Stimulated activated CD8-positive, alpha-beta memory T cell treated with anti-CD3 and anti-CD28 coated beads, Interleukin-7, amount 100 ng/mL, for 48 hours (primary cell): ENCODE measurements at regions not wholly inside any gene's neighbourhood (a gene's known extent, or its start where the extent isn't known, plus 50 kb on each side); places are given as distances from the start of the nearest gene placed in this dataset.
"Not testable (repeated sequence)": the region's sequence is repeated elsewhere in the genome, so short reads cannot be mapped to it uniquely, and the experiment has no call there.

Experiments
- DNase-seq, 2 donors: peaks; one replicate each; pipeline ENCODE4 v3.0.0-alpha.2; 2020; ENCODE audit warnings: low read depth in 1 of 2; ENCODE audit errors: extremely low read depth in 1 of 2

DNA sequence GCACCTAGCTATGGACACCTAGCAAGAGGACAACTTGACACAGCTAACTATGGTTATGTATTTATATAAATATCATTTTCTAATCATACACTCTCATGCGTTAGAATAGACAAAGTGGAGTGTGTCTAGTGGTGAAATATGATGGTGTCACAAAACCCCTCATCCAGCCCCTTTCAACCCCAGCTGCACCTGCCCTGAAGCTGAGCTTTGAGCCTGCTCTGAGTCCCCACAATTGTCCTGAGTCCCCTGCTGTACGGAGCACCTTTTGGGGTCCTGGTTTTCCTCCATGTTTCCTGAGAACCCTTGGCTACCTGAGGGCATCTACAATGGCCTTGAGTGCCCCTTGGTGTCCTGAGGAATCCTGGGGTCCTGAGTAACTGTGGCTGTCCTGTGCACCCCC is 1072.8 kb downstream of the TMEM121 start:
- no peak for DNase-seq

DNA sequence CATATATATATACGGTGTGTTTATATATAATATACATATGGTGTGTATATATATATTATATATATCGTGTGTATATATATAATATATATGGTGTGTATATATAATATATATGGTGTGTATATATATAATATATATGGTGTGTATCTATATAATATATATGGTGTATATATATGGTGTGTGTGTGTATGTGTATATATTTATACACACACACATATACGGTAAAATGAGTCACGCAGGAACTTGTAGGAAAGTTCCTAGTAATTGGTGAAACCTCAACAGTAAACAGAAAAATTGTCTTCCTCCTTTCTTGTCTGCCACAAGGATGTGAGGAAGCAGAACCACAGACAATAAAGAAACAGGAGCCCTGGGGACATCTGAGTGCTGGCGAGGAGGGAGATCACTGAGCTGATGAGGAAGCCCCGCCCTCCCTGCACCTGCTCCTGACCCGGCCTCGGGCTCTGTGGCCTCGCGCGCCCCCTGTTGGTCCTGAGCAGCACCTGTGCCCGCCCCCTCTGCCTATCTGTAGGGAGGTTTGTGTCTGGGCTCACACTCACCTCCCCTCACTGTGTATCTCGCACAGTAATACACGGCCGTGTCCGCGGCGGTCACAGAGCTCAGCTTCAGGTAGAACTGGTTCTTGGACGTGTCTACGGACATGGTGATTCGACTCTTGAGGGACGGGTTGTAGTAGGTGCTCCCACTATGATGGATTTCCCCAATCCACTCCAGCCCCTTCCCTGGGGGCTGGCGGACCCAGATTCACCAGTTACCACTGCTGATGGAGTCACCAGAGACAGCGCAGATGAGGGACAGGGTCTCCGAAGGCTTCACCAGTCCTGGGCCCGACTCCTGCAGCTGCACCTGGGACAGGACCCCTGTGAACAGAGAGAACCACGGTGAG is 1079.4 kb downstream of the TMEM121 start:
- peak; percentile 66 to 74 for DNase-seq

DNA sequence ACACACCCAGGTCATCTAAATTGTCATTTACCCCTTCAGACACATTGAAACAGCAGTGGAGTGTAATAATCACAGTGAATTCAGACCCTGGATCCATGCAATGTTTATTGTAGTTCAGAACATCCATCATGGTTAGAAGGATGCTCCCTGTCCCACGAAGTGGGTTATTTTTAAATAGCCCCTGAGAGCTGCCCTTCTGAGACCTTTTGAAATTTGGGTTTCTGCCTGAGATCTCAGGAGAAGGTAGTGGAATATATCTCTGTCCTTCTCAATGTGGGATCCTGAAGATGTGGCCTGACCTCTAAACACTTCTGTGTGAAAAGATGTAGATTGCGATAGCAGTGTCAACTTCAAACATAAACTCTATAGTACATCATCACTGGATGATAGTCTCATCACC is 1080.6 kb downstream of the TMEM121 start:
- no peak for DNase-seq

DNA sequence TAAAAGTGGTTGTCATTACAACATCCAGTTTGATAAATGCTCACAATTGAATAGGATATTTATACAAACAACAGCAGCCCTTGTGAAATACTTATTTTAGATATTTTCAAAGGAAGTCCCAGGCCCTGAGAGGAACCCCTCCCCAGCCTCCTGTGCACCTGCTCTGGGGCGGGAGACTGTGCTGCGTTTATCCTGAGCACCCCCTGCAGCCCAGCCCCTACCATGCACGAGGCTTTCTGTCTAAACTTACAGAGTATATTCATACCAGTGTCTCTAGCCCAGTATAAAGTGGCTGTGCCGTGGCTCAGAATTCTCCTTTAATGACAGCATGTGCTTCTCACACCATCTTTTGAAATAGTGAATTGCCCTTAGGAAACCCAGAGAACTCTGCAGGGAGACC is 1084.3 kb downstream of the TMEM121 start:
- DNase-seq, result no peak

DNA sequence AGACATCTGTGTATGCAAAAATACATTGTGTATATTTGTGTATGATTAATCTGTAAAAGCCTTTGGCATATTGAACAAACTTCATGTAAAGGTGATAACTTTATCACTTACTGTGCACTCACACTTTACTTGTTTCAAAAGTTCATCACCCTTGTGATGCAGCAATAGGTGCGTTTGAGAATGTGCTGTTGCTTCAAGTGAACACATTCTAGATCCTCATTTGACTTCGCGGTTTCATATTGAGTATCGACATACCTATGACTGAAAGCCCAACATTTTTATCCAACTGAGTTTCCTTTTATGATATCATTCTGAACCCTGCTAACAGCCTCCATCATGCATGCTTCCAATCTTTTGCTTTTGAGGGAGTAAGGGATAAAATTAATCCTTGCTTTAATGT is 1086.9 kb downstream of the TMEM121 start:
- DNase-seq, result no peak

DNA sequence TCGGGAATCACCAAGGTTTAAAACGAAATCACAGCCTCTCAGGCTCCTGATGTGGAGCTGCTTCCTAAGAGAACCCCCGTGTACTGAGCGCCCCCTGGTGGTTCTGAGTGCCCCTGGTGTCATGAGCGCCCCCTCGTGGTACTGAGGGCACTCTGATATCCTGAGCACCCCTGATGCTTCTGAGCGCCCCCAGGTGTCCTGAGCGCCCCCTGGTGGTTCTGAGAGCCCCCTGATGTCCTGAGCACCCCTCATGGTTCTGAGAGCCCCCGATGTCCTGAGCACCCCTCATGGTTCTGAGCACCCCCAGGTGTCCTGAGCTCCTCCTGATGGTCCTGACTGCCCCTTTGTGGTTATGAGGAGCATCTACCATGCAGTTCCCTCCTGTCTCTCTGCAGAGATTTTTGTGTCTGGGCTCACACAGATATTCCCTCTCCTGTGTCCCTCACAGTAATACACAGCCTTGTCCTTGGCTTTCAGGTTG is 1092.1 kb downstream of the TMEM121 start:
- peak; percentile 76 to 83 for DNase-seq

DNA sequence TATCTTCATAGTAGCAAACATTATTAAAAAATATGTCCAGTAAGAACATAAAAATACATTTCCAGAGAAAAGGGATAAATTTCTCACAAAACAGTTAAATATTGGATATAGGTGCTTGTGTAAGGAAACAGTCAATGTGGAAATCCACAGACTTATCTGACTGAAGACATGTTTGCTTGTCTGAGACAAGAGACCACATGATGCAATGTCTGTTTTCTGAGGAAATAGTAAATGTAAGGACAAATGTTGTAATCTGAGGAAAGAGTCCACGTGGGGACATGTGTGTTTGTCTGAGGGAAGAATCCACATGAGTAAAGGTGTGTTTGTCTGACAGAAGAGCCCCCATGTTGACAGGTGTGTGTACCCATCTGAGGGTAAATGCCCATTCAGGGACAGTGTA is 1093.2 kb downstream of the TMEM121 start:
- no peak for DNase-seq

DNA sequence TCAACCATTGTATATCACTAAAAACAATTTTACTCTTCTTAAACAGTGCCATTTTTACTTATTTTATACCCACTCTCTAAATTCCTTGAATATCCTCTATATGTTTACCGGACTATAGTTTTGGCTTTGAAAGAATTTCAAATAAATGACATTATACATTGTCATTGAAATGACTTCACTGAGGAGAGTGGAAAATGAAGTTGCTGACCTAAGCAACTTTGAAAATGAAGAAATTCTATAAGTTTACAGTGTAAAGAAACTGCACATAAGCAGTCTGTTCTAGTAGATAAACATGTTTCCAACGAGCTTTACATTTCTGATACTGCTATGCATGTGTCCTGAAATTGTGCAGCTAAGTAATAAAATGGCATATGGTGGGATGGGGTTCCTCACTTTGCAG is 1094.0 kb downstream of the TMEM121 start:
- DNase-seq, result no peak

DNA sequence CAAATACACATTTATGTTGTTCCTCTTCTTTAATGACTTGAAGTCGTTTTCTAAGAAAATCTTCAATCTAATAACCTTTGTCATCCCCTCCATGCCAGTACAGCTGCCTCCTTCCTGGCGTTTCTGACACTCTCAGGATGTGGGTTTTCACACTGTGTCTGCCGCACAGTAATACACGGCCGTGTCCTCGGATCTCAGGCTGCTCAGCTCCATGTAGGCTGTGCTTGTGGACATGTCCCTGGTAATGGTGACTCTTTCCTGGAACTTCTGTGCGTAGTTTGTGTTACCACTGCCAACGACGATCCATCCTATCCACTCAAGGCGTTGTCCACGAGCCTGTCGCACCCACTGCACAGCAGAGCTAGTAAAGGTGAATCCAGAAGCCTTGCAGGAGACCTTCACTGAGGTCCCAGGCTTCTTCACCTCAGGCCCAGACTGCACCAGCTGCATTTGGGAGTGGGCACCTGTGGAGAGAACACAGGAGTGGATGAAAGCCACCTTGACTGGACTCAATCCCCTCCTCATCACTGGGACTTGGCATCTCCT is 1095.9 kb downstream of the TMEM121 start:
- peak; percentile 6 to 11 for DNase-seq

DNA sequence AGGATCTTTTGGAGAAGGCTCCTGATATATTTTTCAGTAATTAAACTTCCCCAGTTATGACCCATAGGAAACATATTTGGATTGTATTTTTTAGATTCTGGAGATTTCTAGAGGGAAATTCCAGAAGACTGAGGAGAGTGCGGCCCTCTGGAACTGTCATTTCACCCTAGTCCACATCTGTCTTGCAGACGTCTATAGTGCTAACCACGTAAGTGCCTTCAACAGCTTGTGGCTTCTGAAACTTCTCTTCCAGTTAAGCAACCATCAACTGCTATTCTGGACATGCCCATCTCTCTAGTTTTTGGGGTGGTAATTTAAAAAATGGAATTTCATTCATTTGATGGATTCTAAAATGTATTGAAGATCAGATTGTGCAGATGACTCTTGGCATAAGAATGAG is 1098.8 kb downstream of the TMEM121 start:
- DNase-seq, result no peak

DNA sequence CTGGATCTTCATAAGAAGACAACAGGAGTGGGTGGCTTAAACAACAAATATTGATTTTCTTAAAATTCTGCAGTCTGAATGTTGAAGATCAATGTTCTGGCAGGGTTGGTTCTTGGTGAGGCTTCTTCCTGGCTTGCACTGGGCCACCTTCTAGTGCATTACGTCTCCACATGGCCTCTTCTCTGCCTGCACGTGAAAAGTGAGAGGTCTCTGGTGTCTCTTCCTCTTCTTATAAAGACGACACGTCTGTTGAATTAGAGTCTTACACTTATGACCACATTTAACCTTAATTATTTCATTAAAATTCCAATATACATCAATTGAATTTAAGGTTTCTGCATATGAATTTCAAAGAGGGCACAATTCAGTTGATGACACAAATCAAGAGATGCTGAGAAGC is 1100.1 kb downstream of the TMEM121 start:
- DNase-seq, result not testable (repeated sequence)

DNA sequence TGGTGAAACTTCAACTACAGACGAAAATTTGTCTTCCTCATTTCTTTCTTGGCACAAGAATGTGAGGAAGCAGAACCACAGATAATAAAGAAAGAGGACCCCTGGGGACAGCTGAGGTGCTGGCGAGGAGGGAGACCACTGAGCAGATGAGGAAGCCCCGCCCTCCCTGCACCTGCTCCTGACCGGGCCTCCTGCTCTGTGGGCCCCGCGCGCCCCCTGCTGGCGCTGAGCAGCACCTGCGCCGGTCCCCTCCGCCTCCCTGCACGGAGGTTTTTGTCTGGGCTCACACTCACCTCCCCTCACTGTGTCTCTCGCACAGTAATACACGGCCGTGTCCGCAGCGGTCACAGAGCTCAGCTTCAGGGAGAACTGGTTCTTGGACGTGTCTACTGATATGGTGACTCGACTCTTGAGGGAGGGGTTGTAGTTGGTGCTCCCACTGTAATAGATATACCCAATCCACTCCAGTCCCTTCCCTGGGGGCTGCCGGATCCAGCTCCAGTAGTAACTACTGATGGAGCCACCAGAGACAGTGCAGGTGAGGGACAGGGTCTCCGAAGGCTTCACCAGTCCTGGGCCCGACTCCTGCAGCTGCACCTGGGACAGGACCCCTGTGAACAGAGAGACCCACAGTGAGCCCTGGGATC is 1100.7 kb downstream of the TMEM121 start:
- DNase-seq, result peak; percentile 34 to 59

DNA sequence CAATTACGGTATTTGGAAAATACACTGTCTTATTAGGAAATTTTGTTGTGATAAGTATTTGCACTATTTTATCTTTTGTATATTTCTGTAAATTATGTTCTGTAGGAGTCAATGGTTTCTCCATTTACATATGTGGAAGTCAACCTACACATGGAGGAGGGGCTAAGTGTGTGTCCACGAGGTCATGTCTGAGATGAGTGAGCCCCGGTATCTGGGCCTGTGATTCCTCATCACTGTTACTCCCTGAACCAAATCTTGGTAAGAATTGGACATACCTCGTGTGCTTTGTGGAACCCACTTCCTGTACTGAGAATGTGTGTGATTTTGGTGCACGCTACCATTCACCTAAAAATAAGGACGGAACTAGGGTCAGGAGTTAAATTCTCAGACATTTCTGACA is 1105.5 kb downstream of the TMEM121 start:
- no peak for DNase-seq

DNA sequence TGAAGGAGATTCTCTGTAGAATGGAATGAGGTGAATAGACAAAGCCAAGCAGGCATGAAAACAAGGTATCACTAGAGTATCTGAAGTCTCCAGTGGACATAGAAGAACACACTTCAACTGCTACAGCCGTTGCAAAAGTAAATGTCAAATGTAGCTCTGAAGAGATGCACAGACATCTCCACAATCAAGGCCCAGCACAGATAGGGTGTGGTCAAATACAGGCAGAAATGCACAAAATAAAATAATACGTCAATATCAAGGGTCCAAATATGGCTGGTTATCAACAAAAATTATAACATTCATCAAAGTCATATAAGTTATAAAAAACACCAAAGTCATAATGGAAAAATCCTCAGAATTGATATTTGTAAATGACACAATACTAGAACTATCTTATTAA is 1107.3 kb downstream of the TMEM121 start:
- no peak for DNase-seq

DNA sequence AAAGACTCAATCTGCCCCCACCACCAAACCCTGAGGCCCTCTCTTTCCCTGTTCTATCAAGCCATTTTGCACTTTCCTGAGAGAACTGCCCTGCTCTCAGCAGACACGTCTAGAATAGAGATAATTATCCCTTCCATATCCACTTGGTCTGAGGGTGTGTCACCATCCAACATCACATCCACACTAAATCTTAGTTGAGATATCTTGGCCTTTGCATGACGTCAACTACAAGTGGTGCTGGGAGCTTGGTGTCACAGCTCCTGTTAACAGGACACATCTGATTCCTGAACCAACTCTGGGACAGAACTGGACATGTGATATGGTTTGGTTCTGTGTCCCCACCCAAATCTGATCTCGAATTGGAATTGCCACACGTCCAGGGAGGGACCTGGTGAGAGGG is 1109.2 kb downstream of the TMEM121 start:
- DNase-seq, result no peak

DNA sequence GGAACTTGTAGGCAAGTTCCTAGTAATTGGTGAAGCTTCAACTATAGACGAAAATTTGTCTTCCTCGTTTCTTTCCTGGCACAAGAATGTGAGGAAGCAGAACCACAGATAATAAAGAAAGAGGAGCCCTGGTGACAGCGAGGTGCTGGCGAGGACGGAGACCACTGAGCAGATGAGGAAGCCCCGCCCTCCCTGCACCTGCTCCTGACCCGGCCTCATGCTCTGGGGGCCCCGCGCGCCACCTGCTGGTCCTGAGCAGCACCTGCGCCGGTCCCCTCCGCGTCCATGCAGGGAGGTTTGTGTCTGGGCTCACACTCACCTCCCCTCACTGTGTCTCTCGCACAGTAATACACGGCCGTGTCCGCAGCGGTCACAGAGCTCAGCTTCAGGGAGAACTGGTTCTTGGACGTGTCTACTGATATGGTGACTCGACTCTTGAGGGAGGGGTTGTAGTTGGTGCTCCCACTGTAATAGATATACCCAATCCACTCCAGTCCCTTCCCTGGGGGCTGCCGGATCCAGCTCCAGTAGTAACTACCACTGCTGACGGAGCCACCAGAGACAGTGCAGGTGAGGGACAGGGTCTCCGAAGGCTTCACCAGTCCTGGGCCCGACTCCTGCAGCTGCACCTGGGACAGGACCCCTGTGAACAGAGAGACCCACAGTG is 1112.5 kb downstream of the TMEM121 start:
- not testable (repeated sequence) for DNase-seq

DNA sequence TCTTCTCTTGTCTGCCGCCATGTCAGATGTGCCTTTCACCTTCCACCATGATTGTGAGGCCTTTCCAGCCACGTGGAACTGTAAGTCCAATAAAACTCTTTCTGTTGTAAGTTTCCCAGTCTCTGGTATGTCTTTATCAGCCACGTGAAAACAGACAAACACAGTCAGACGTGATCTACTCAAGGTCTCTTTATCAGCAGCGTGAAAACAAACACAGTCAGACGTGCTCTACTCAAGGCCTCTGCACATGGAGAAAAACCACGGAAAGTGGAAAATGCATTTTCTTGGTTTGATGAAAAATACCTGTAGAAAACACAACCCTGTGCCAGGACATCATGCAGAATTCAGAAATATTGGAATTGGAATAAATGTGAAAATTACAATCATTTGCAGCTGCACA is 1115.7 kb downstream of the TMEM121 start:
- no peak for DNase-seq

DNA sequence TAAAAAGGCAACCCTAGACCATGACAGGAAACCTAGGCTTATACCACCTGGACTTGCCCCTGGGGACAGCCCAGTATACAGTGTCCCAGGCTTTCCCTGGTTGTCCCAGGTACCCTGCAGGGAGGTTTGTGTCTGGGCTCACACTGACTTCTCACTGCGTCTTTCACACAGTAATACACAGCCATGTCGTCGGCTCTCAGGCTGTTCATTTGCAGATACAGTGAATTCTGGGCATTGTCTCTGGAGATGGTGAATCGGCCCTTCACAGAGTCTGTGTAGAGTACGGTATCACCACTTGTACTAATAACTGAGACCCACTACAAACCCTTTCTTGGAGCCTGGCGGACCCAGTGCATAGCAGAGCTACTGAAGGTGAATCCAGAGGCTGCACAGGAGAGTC is 1116.6 kb downstream of the TMEM121 start:
- DNase-seq, result not testable (repeated sequence)

DNA sequence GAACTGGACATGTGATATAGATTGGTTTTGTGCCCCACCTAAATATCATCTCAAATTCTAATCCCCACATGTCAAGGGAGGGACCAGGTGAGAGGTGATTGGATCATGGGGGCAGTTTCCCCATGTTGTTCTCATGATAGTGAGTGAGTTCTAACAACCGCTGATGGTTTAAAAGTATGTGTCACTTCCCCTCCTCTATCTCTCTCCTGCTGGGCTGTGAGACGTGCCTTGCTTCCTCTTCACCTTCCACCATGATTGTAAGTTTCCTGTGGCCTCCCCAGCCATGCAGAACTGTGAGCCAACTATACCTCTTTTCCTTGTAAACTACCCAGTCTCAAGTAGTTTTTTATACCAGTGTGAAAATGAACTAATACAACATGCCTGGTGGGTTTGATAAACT is 1122.5 kb downstream of the TMEM121 start:
- DNase-seq, result not testable (repeated sequence)

DNA sequence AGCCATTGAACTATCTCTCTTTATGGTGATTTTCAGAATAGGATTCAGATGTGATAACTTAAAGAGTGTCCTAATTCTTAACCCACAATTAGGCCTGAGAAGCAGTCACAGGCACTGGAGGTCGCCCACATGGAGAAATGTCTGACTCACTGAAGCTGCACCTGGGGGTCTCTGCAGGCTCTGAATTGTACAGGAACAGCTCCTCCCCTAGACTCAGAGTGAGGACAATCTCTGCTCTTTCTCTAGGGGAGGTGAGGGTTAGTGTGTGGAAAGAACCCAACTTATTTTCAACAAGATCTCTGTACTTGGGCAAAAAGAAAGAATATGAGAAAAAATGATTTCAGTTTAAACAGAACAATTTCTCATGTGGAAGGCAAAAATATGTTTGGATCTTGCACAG is 1124.6 kb downstream of the TMEM121 start:
- no peak for DNase-seq

DNA sequence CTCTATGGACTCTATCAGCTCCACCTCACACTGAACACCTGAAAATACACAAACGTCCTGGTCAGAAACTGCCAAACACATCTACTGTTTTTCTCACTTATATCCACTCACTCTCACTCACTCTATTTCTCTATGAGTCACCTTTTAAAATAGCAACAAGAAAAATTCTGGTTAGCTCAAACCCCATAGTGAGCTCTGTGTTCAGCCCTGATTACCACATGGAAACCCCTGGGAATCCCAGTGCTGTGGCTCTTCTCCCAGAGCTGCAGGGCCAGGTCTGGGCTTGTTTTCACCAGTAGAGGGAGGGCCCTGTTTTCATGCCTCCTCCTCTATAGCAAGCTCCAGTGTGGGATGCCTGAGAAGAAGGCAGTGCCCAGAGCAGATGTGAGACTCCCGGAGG is 1126.1 kb downstream of the TMEM121 start:
- DNase-seq, result no peak
